H9 (cell line): ENCODE measurements at regions not wholly inside any gene's neighbourhood (a gene's known extent, or its start where the extent isn't known, plus 50 kb on each side); places are given as distances from the start of the nearest gene placed in this dataset.

Experiments used
- DNase-seq: peaks from one replicate; pipeline ENCODE4 v3.0.0-alpha.2; 2017
- H2AFZ ChIP-seq: one replicate; pipeline ENCODE4 v1.6.1; 2013; ENCODE audit warnings: mild to moderate bottlenecking, low read length, control low read depth, moderate library complexity
- H2AK5ac ChIP-seq: 2 replicates; pipeline ENCODE4 v1.6.1; 2013; ENCODE audit warnings: low read length, control low read depth, mixed read lengths; ENCODE audit not compliant: insufficient read length
- H2BK120ac ChIP-seq: one replicate; pipeline ENCODE4 v1.6.1; 2013; ENCODE audit warnings: low read depth, mild to moderate bottlenecking, low read length, control low read depth, inconsistent platforms; ENCODE audit not compliant: poor library complexity, severe bottlenecking
- H2BK12ac ChIP-seq: 2 replicates; pipeline ENCODE4 v1.6.1; 2013; ENCODE audit warnings: low read length, control low read depth, mixed read lengths, low read depth; ENCODE audit not compliant: insufficient read length
- H2BK15ac ChIP-seq: 2 replicates; pipeline ENCODE4 v1.6.1; 2013; ENCODE audit warnings: low read depth, low read length, control low read depth
- H2BK20ac ChIP-seq: one replicate; pipeline ENCODE4 v1.6.1; 2013; ENCODE audit warnings: low read depth, mild to moderate bottlenecking, low read length, control low read depth, inconsistent platforms; ENCODE audit not compliant: poor library complexity, severe bottlenecking
- H2BK5ac ChIP-seq: 2 replicates; pipeline ENCODE4 v1.6.1; 2013; ENCODE audit warnings: low read length, control low read depth, mixed read lengths; ENCODE audit not compliant: insufficient read length
- H3K14ac ChIP-seq: 2 replicates; pipeline ENCODE4 v1.6.1; 2013; ENCODE audit warnings: low read length, control low read depth; ENCODE audit not compliant: insufficient read depth
- H3K18ac ChIP-seq: 2 replicates; pipeline ENCODE4 v1.6.1; 2013; ENCODE audit warnings: low read depth, mild to moderate bottlenecking, mixed read lengths, low read length, control low read depth; ENCODE audit not compliant: insufficient read length
- H3K23ac ChIP-seq: 2 replicates; pipeline ENCODE4 v1.6.1; 2013; ENCODE audit warnings: low read length, control low read depth, mixed read lengths, low read depth; ENCODE audit not compliant: insufficient read length
- H3K23me2 ChIP-seq: 2 replicates; pipeline ENCODE4 v1.6.1; 2013; ENCODE audit warnings: low read depth, mild to moderate bottlenecking, mixed read lengths, low read length, control low read depth; ENCODE audit not compliant: insufficient read length, poor library complexity, severe bottlenecking
- H3K27ac ChIP-seq: 2 replicates; pipeline ENCODE4 v1.5.1; 2013; ENCODE audit warnings: low read length, control low read depth, mixed read lengths, low read depth; ENCODE audit not compliant: insufficient read length
- H3K27me3 ChIP-seq: 2 replicates; pipeline ENCODE4 v1.6.1; 2013; ENCODE audit warnings: low read length, control low read depth, inconsistent platforms; ENCODE audit not compliant: insufficient read depth
- H3K4ac ChIP-seq: 2 replicates; pipeline ENCODE4 v1.6.1; 2013; ENCODE audit warnings: low read depth, mild to moderate bottlenecking, control low read depth, inconsistent platforms, low read length, moderate library complexity
- H3K4me1 ChIP-seq: 2 replicates; pipeline ENCODE4 v1.6.1; 2013; ENCODE audit warnings: low read length, control low read depth, inconsistent platforms; ENCODE audit not compliant: insufficient read depth
- H3K4me2 ChIP-seq: 2 replicates; pipeline ENCODE4 v1.6.1; 2013; ENCODE audit warnings: low read length, control low read depth, mixed read lengths; ENCODE audit not compliant: insufficient read length, insufficient read depth
- H3K56ac ChIP-seq: 2 replicates; pipeline ENCODE4 v1.6.1; 2013; ENCODE audit warnings: low read depth, mild to moderate bottlenecking, mixed read lengths, low read length, control low read depth; ENCODE audit not compliant: insufficient read length
- H3K79me1 ChIP-seq: 2 replicates; pipeline ENCODE4 v1.6.1; 2013; ENCODE audit warnings: low read depth, mild to moderate bottlenecking, moderate library complexity, low read length, control low read depth, inconsistent platforms; ENCODE audit not compliant: insufficient read depth, poor library complexity, severe bottlenecking
- H3K79me2 ChIP-seq: 2 replicates; pipeline ENCODE4 v1.6.1; 2013; ENCODE audit warnings: low read length, control low read depth, inconsistent platforms; ENCODE audit not compliant: insufficient read depth
- H3K9ac ChIP-seq: 2 replicates; pipeline ENCODE4 v1.6.1; 2013; ENCODE audit warnings: low read length, control low read depth, mixed read lengths; ENCODE audit not compliant: insufficient read length; ENCODE audit errors: extremely low read depth
- H3K9me3 ChIP-seq: one replicate; pipeline ENCODE4 v1.6.1; 2013; ENCODE audit warnings: low read depth, low read length, inconsistent platforms; ENCODE audit not compliant: control insufficient read depth
- H3T11ph ChIP-seq: one replicate; pipeline ENCODE4 v1.6.1; 2013; ENCODE audit warnings: mild to moderate bottlenecking, low read length, control low read depth, inconsistent platforms
- H4K20me1 ChIP-seq: one replicate; pipeline ENCODE4 v1.6.1; 2013; ENCODE audit not compliant: control insufficient read depth, insufficient read length, insufficient read depth
- H4K5ac ChIP-seq: 2 replicates; pipeline ENCODE4 v1.6.1; 2013; ENCODE audit warnings: low read depth, mild to moderate bottlenecking, mixed read lengths, low read length, control low read depth; ENCODE audit not compliant: insufficient read length
- H4K8ac ChIP-seq: replicated peaks from 2 replicates; pipeline ENCODE4 v1.6.1; 2013; ENCODE audit warnings: low read length, control low read depth, mixed read lengths, low read depth; ENCODE audit not compliant: insufficient read length
- H4K91ac ChIP-seq: 2 replicates; pipeline ENCODE4 v1.6.1; 2013; ENCODE audit warnings: low read depth, mild to moderate bottlenecking, moderate library complexity, mixed read lengths, low read length, control low read depth; ENCODE audit not compliant: insufficient read length
- H3K27ac Mint-ChIP-seq, 3 experiments: 2 replicates in 2 of 3; 3 replicates in 1 of 3; pipeline ENCODE4 v1.8.0; 2020 to 2021; ENCODE audit warnings: mixed read lengths in 3 of 3, mild to moderate bottlenecking in 1 of 3, moderate library complexity in 1 of 3
- H3K27me3 Mint-ChIP-seq: 2 replicates; pipeline ENCODE4 v1.8.0; 2021; ENCODE audit warnings: low read depth, mild to moderate bottlenecking, moderate library complexity, mixed read lengths
- H3K36me3 Mint-ChIP-seq, 3 experiments: 2 replicates in 2 of 3; 3 replicates in 1 of 3; pipeline ENCODE4 v1.8.0; 2020 to 2021; ENCODE audit warnings: low read depth in 3 of 3, mixed read lengths in 3 of 3; ENCODE audit not compliant: insufficient read depth in 1 of 3
- H3K4me1 Mint-ChIP-seq, 2 experiments: 2 replicates each; pipeline ENCODE4 v1.8.0; 2020; ENCODE audit warnings: mixed read lengths in 2 of 2
- H3K4me3 Mint-ChIP-seq, 2 experiments: 2 replicates in 1 of 2; 3 replicates in 1 of 2; pipeline ENCODE4 v1.8.0; 2020 to 2021; ENCODE audit warnings: mild to moderate bottlenecking in 2 of 2, mixed read lengths in 2 of 2, moderate library complexity in 1 of 2
- H3K9me3 Mint-ChIP-seq, 2 experiments: 2 replicates in 1 of 2; 3 replicates in 1 of 2; pipeline ENCODE4 v1.8.0; 2020; ENCODE audit warnings: mild to moderate bottlenecking in 2 of 2, mixed read lengths in 2 of 2, moderate library complexity in 1 of 2
- CTCF ChIP-seq: fragments of 200-600 bp; sonication (generic); conservative IDR thresholded peaks from 3 replicates; pipeline ENCODE4 v1.8.0; 2021; ENCODE audit warnings: antibody characterized with exemption, mild to moderate bottlenecking
- WGBS: extraction: QIAGEN DNeasy Blood & Tissue Kit; methylation state at CpG from one replicate; pipeline ENCODE4 v1.1.7; 2013; ENCODE audit warnings: missing lambda C conversion rate, low lambda C conversion rate, mixed read lengths; ENCODE audit not compliant: insufficient read length; ENCODE audit errors: extremely low coverage; 5-methylcytosine and 5-hydroxymethylcytosine counted together

- H2BK20ac ChIP-seq, result no peak overlapping the region
- no peak overlapping the region for H3K27ac ChIP-seq
- no peaks in the 10 kb centered on the region for H3K79me2 ChIP-seq
- no peak overlapping the region for H2AFZ ChIP-seq
- TF ChIP-seq CTCF, result no peak
- no peak overlapping the region for H2BK5ac ChIP-seq
- H2AK5ac ChIP-seq, result no peak overlapping the region
- H3K9ac ChIP-seq, result no peak overlapping the region
- no peak overlapping the region for H3K4me2 ChIP-seq
- H3K27me3 Mint-ChIP-seq, result no peaks in the 10 kb centered on the region
- peaks cover 0 to 2% (median 0%) of the 10 kb centered on the region in 3 experiments; a peak in 3 of 7 replicates for H3K36me3 Mint-ChIP-seq
- H3K9me3 ChIP-seq, result no peaks in the 10 kb centered on the region
- no peak overlapping the region for H3T11ph ChIP-seq
- no peak overlapping the region for H4K8ac ChIP-seq
- H3K14ac ChIP-seq, result no peak overlapping the region
- H4K5ac ChIP-seq, result no peak overlapping the region
- H3K9me3 Mint-ChIP-seq, result peaks cover 0 to 2% of the 10 kb centered on the region in 2 experiments; a peak in 1 of 5 replicates
- H3K56ac ChIP-seq, result no peak overlapping the region
- no peaks in the 10 kb centered on the region for H3K27me3 ChIP-seq
- H3K23ac ChIP-seq, result no peak overlapping the region
- H3K4me3 Mint-ChIP-seq, result no peak overlapping the region
- H3K27ac Mint-ChIP-seq, result no peak overlapping the region
- no peak overlapping the region for H2BK15ac ChIP-seq
- H3K4me1 ChIP-seq, result no peaks in the 10 kb centered on the region; the same call in 1 of the 2 replicates
- WGBS, result no CpG with 5 or more reads among the region's 2 CpGs
- H3K23me2 ChIP-seq, result no peaks in the 10 kb centered on the region
- H2BK120ac ChIP-seq, result no peak overlapping the region
- H4K91ac ChIP-seq, result no peak overlapping the region
- no peak overlapping the region for H2BK12ac ChIP-seq
- no peaks in the 10 kb centered on the region for H4K20me1 ChIP-seq
- no peak for DNase-seq
- H3K4ac ChIP-seq, result no peak overlapping the region
- peaks cover 12% of the 10 kb centered on the region in 2 experiments for H3K4me1 Mint-ChIP-seq
- H3K18ac ChIP-seq, result no peak overlapping the region
- H3K79me1 ChIP-seq, result no peaks in the 10 kb centered on the region
These were observed 95.1 kb downstream of the DNTTIP2 start for GRCh38 chr1:93783876-93784275.
